Endothelial cell of umbilical vein (primary cell): ENCODE measurements at regions not wholly inside any gene's neighbourhood (a gene's known extent, or its start where the extent isn't known, plus 50 kb on each side); places are given as distances from the start of the nearest gene placed in this dataset.

ENCODE experiments used
- CTCF ChIP-seq, 2 donors: IDR thresholded peaks; 1 replicate in 1 of 2; 2 replicates in 1 of 2; pipeline ENCODE4 v1.5.1; 2011; ENCODE audit warnings: low read length in 2 of 2, mild to moderate bottlenecking in 2 of 2, moderate library complexity in 2 of 2, control low read depth in 1 of 2, inconsistent platforms in 1 of 2, low read depth in 1 of 2; ENCODE audit not compliant: insufficient read depth in 1 of 2; ENCODE audit errors: extremely low read depth in 1 of 2
- EZH2 ChIP-seq: IDR thresholded peaks from 2 replicates; pipeline ENCODE4 v1.6.1; 2012; ENCODE audit warnings: borderline replicate concordance, low read depth, mild to moderate bottlenecking, moderate library complexity, low read length, inconsistent platforms; ENCODE audit not compliant: severe bottlenecking
- FOS ChIP-seq: IDR thresholded peaks from 2 replicates; pipeline ENCODE4 v1.6.1; 2011; ENCODE audit warnings: mild to moderate bottlenecking, low read length, moderate library complexity, borderline replicate concordance; ENCODE audit not compliant: insufficient read depth
- GATA2 ChIP-seq: IDR thresholded peaks from 2 replicates; pipeline ENCODE4 v1.7.0; 2011; ENCODE audit warnings: low read depth, mild to moderate bottlenecking, moderate library complexity, mixed read lengths, low read length; ENCODE audit not compliant: insufficient read length, insufficient read depth
- JUN ChIP-seq: IDR thresholded peaks from 2 replicates; pipeline ENCODE4 v1.6.1; 2011; ENCODE audit warnings: borderline replicate concordance, low read depth; ENCODE audit not compliant: insufficient read length, insufficient read depth
- MYC ChIP-seq: IDR thresholded peaks from one replicate; pipeline ENCODE4 v1.6.1; 2011; ENCODE audit warnings: mild to moderate bottlenecking, low read depth, low read length
- POLR2A ChIP-seq: IDR thresholded peaks from 2 replicates; pipeline ENCODE4 v1.6.1; 2012; ENCODE audit warnings: low read depth, mild to moderate bottlenecking, control low read depth, low read length
- POLR2AphosphoS5 ChIP-seq: IDR thresholded peaks from 2 replicates; pipeline ENCODE4 v1.6.1; 2012; ENCODE audit warnings: low read depth, mild to moderate bottlenecking, control low read depth, low read length, moderate library complexity; ENCODE audit not compliant: insufficient read depth
- TF ChIP-seq, protein P1 (sequence below): IDR thresholded peaks from 2 replicates; pipeline ENCODE4 v1.6.1; 2011; ENCODE audit not compliant: insufficient read depth, insufficient read length

DNA sequence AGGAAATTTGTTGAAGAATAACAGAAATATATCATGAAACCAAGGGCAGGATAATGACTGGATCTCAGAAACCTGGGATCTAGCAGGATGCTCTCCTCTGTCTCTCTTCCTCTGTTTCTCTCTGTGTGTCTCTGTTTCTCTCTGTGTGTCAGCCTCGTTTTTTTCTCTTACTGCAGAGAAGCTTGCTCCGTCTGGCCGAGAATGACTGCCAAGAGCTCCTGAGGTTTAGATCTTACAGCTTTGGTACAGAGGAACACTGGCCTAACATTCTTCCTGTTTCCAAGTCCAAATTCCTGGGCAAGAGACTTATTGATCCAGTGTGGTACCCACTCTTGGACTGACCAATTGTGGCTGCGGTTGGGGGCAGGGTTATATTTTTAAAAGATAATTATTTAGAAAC is 564.0 kb downstream of the XPNPEP1 start:
- no peak for TF ChIP-seq CTCF (IDR thresholded peaks at IDR 0.05; ENCODE audit: extremely low read depth in 1 of 2, insufficient read depth in 1 of 2, low read depth in 1 of 2, low read length in 2 of 2)
- TF ChIP-seq POLR2A = no peak
- no peak for TF ChIP-seq POLR2AphosphoS5
- no peak for TF ChIP-seq EZH2
- no peak for TF ChIP-seq GATA2
- TF ChIP-seq, protein P1, sequence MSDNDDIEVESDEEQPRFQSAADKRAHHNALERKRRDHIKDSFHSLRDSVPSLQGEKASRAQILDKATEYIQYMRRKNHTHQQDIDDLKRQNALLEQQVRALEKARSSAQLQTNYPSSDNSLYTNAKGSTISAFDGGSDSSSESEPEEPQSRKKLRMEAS = no peak
- no peak for TF ChIP-seq JUN
- no peak for TF ChIP-seq MYC
- TF ChIP-seq FOS = no peak
